Bronchial epithelial cell (primary cell): ENCODE measurements at regions not wholly inside any gene's neighbourhood (a gene's known extent, or its start where the extent isn't known, plus 50 kb on each side); places are given as distances from the start of the nearest gene placed in this dataset.

Source experiments
- DNase-seq: peaks from one replicate; pipeline ENCODE4 v3.0.0-alpha.2; 2010; ENCODE audit warnings: low read depth
- FAIRE-seq: peaks from 2 replicates; lab custom pipeline; 2011; peaks lifted over from hg19 to GRCh38; lab: Jason Lieb, UNC
- H3K27me3 ChIP-seq: 2 replicates; pipeline ENCODE4 v1.5.1; 2011; ENCODE audit warnings: low read length; ENCODE audit not compliant: control insufficient read depth, insufficient read depth
- H3K36me3 ChIP-seq: 2 replicates; pipeline ENCODE4 v1.5.1; 2011; ENCODE audit warnings: low read length; ENCODE audit not compliant: control insufficient read depth, insufficient read depth
- H3K4me3 ChIP-seq: 2 replicates; pipeline ENCODE4 v1.5.1; 2011; ENCODE audit warnings: mild to moderate bottlenecking, low read depth, low read length, control low read depth
- TF ChIP-seq, protein P1 (sequence below): IDR thresholded peaks from 2 replicates; pipeline ENCODE4 v1.5.1; 2011; ENCODE audit warnings: mild to moderate bottlenecking, moderate library complexity, low read length, control low read depth, inconsistent platforms; ENCODE audit not compliant: insufficient read depth, severe bottlenecking

GRCh38 chr20:11432407-11432806 is 485.3 kb upstream of the BTBD3 start:
- H3K27me3 ChIP-seq, result no peaks in the 10 kb centered on the region
- DNase-seq (peak; percentile 95), FAIRE-seq (peak; percentile 13)
- TF ChIP-seq, protein P1, sequence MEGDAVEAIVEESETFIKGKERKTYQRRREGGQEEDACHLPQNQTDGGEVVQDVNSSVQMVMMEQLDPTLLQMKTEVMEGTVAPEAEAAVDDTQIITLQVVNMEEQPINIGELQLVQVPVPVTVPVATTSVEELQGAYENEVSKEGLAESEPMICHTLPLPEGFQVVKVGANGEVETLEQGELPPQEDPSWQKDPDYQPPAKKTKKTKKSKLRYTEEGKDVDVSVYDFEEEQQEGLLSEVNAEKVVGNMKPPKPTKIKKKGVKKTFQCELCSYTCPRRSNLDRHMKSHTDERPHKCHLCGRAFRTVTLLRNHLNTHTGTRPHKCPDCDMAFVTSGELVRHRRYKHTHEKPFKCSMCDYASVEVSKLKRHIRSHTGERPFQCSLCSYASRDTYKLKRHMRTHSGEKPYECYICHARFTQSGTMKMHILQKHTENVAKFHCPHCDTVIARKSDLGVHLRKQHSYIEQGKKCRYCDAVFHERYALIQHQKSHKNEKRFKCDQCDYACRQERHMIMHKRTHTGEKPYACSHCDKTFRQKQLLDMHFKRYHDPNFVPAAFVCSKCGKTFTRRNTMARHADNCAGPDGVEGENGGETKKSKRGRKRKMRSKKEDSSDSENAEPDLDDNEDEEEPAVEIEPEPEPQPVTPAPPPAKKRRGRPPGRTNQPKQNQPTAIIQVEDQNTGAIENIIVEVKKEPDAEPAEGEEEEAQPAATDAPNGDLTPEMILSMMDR, result no peak
- H3K36me3 ChIP-seq, result no peaks in the 10 kb centered on the region
- H3K4me3 ChIP-seq, result no peak overlapping the region

GRCh38 chr20:11436113-11436905 is 481.4 kb upstream of the BTBD3 start:
- no peak overlapping the region for H3K4me3 ChIP-seq
- DNase-seq, result no peak
- no peak for FAIRE-seq

DNA sequence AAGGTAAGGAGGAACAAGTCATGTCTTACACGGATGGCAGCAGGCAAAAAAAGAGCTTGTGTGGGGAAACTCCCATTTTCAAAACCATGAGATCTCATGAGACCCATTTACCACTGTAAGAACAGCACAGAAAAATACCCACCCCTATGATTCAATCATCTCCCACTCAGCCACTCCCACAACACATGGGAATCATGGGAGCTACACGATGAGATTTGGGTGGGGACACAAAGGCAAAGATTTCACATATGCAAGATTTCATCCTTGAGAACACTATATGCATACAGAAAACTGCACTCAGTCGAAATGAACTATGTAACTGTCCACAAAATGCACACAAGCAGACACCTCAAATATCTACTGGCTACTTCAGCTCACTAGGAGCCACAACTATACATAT is 480.6 kb upstream of the BTBD3 start:
- DNase-seq (no peak), FAIRE-seq (no peak)
- H3K27me3 ChIP-seq, result no peaks in the 10 kb centered on the region
- no peaks in the 10 kb centered on the region for H3K36me3 ChIP-seq
- no peak overlapping the region for H3K4me3 ChIP-seq
- TF ChIP-seq, protein P1, result no peak

More at GRCh38 chr20:11436113-11436905, 481.4 kb upstream of the BTBD3 start:
- Histone ChIP-seq H3K27me3 (no peaks in the 10 kb centered on the region), H3K36me3 (no peaks in the 10 kb centered on the region)
- TF ChIP-seq, protein P1, result no peak

- no peak overlapping the region for H3K4me3 ChIP-seq
- no peaks in the 10 kb centered on the region for H3K36me3 ChIP-seq
- H3K27me3 ChIP-seq, result no peaks in the 10 kb centered on the region
- TF ChIP-seq, protein P1, result no peak
- FAIRE-seq, result no peak
- DNase-seq, result peak; percentile 11
These were observed 479.9 kb upstream of the BTBD3 start for GRCh38 chr20:11437611-11438380.

DNA sequence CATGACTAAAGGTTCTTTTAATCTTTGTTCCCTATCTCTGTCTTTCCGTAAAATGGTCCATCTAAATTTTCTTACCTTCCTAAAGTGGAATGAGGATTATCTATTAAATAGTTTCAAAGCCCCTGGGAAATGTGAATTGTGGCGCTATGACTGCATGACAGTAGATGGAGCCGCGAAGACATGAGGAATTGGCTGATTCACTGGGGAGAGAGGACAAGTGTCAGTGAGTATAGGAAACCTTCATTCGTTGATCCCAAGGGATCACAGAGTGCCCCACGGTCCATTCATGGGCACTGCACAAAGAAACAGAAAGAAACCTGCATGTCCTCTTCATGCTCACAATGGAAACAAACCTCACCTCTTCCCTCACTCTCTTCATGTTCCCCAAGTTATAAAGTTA is 479.3 kb upstream of the BTBD3 start:
- DNase-seq, result no peak
- no peaks in the 10 kb centered on the region for H3K27me3 ChIP-seq
- no peak for FAIRE-seq
- H3K4me3 ChIP-seq, result no peak overlapping the region
- TF ChIP-seq, protein P1, result no peak
- no peaks in the 10 kb centered on the region for H3K36me3 ChIP-seq
